OCI-LY3 (cell line): ENCODE measurements at regions not wholly inside any gene's neighbourhood (a gene's known extent, or its start where the extent isn't known, plus 50 kb on each side); places are given as distances from the start of the nearest gene placed in this dataset.

Source experiments
- H2AFZ ChIP-seq: fragments of 200-600, 300-600 bp; shearing (Covaris generic); 2 replicates; pipeline ENCODE4 v1.6.0; 2014; ENCODE audit warnings: antibody characterized with exemption, low read depth, low read length
- H3K27ac ChIP-seq: fragments of 200-600, 300-600 bp; sonication (generic); 2 replicates; pipeline ENCODE4 v1.5.1; 2014; ENCODE audit warnings: mild to moderate bottlenecking, low read length, moderate library complexity, mixed read lengths
- H3K27me3 ChIP-seq: fragments of 200-600, 300-600 bp; sonication (generic); 2 replicates; pipeline ENCODE4 v1.6.1; 2014; ENCODE audit warnings: low read depth, low read length, mixed read lengths
- H3K36me3 ChIP-seq: fragments of 200-600, 300-600 bp; sonication (generic); replicated peaks from 2 replicates; pipeline ENCODE3; 2014; ENCODE audit warnings: low read depth, low read length, mixed read lengths
- H3K4me1 ChIP-seq: fragments of 300-600, 200-600 bp; sonication (generic); 2 replicates; pipeline ENCODE4 v1.6.1; 2014; ENCODE audit warnings: low read length, mixed read lengths
- H3K4me2 ChIP-seq: fragments of 200-600, 300-600 bp; sonication (generic); 2 replicates; pipeline ENCODE4 v1.6.1; 2014; ENCODE audit warnings: low read length, mixed read lengths
- H3K4me3 ChIP-seq: fragments of 300-600, 200-600 bp; sonication (generic); 2 replicates; pipeline ENCODE4 v1.5.1; 2014; ENCODE audit warnings: antibody characterized with exemption, mild to moderate bottlenecking, low read length, moderate library complexity
- H3K79me2 ChIP-seq: fragments of 300-600, 200-600 bp; shearing (Covaris generic); 2 replicates; pipeline ENCODE4 v1.6.1; 2014; ENCODE audit warnings: mild to moderate bottlenecking, low read length, mixed read lengths
- H3K9ac ChIP-seq: fragments of 300-600, 200-600 bp; shearing (Covaris generic); 2 replicates; pipeline ENCODE4 v1.6.0; 2014; ENCODE audit warnings: mild to moderate bottlenecking, low read length, moderate library complexity
- H3K9me3 ChIP-seq: fragments of 200-600, 300-600 bp; shearing (Covaris generic); 2 replicates; pipeline ENCODE4 v1.6.1; 2014; ENCODE audit warnings: low read length, mixed read lengths; ENCODE audit not compliant: insufficient read depth
- H4K20me1 ChIP-seq: fragments of 200-600, 300-600 bp; sonication (generic); 2 replicates; pipeline ENCODE4 v1.6.1; 2016; ENCODE audit warnings: low read length, mixed read lengths; ENCODE audit not compliant: insufficient read depth
- CTCF ChIP-seq: fragments of 200-600, 300-600 bp; sonication (generic); IDR thresholded peaks from 2 replicates; pipeline ENCODE4 v1.5.1; 2014; ENCODE audit warnings: antibody characterized with exemption, low read length, low read depth
- EZH2phosphoT487 ChIP-seq: fragments of 200-600 bp; shearing (Covaris generic); IDR thresholded peaks from 2 replicates; pipeline ENCODE4 v1.6.1; 2018; ENCODE audit warnings: antibody characterized with exemption, mixed run types, low read depth

GRCh38 chr7:91518058-91518457 is 253.8 kb downstream of the FZD1 start:
- H3K9me3 ChIP-seq, result no peaks in the 10 kb centered on the region
- no peak overlapping the region for H3K9ac ChIP-seq
- TF ChIP-seq CTCF, result no peak
- TF ChIP-seq EZH2phosphoT487, result no peak
- H3K4me2 ChIP-seq, result no peak overlapping the region
- no peaks in the 10 kb centered on the region for H3K4me1 ChIP-seq
- H3K4me3 ChIP-seq, result no peak overlapping the region
- H3K79me2 ChIP-seq, result no peaks in the 10 kb centered on the region
- no peak overlapping the region for H3K27ac ChIP-seq
- no peak overlapping the region for H2AFZ ChIP-seq
- no peaks in the 10 kb centered on the region for H3K27me3 ChIP-seq
- no peaks in the 10 kb centered on the region for H4K20me1 ChIP-seq
- no peaks in the 10 kb centered on the region for H3K36me3 ChIP-seq

GRCh38 chr7:91519241-91520158 is 255.3 kb downstream of the FZD1 start:
- Histone ChIP-seq H3K4me3 (no peak overlapping the region), H3K9ac (no peak overlapping the region), H3K9me3 (no peaks in the 10 kb centered on the region), H3K4me2 (no peak overlapping the region), H3K27ac (no peak overlapping the region), H3K4me1 (no peaks in the 10 kb centered on the region), H3K36me3 (no peaks in the 10 kb centered on the region), H3K27me3 (no peaks in the 10 kb centered on the region), H4K20me1 (no peaks in the 10 kb centered on the region), H3K79me2 (no peaks in the 10 kb centered on the region), H2AFZ (no peak overlapping the region)
- TF ChIP-seq EZH2phosphoT487 (no peak), CTCF (no peak)

GRCh38 chr7:91520645-91521044 is 256.4 kb downstream of the FZD1 start:
- H4K20me1 ChIP-seq, result no peaks in the 10 kb centered on the region
- no peak overlapping the region for H3K27ac ChIP-seq
- H3K4me3 ChIP-seq, result no peak overlapping the region
- H3K9ac ChIP-seq, result no peak overlapping the region
- TF ChIP-seq EZH2phosphoT487 (no peak), CTCF (no peak)
- H3K79me2 ChIP-seq, result no peaks in the 10 kb centered on the region
- H3K4me2 ChIP-seq, result no peak overlapping the region
- no peaks in the 10 kb centered on the region for H3K9me3 ChIP-seq
- H3K4me1 ChIP-seq, result no peaks in the 10 kb centered on the region
- no peak overlapping the region for H2AFZ ChIP-seq
- H3K27me3 ChIP-seq, result no peaks in the 10 kb centered on the region
- H3K36me3 ChIP-seq, result no peaks in the 10 kb centered on the region

- H3K9ac ChIP-seq, result no peak overlapping the region
- no peak overlapping the region for H2AFZ ChIP-seq
- no peaks in the 10 kb centered on the region for H3K79me2 ChIP-seq
- H3K27ac ChIP-seq, result no peak overlapping the region
- no peaks in the 10 kb centered on the region for H3K9me3 ChIP-seq
- no peaks in the 10 kb centered on the region for H3K36me3 ChIP-seq
- H3K4me1 ChIP-seq, result no peaks in the 10 kb centered on the region
- H4K20me1 ChIP-seq, result no peaks in the 10 kb centered on the region
- no peak overlapping the region for H3K4me3 ChIP-seq
- no peak overlapping the region for H3K4me2 ChIP-seq
- no peaks in the 10 kb centered on the region for H3K27me3 ChIP-seq
- TF ChIP-seq CTCF (no peak), EZH2phosphoT487 (no peak)
Measured at GRCh38 chr7:91526404-91526803, 262.2 kb downstream of the FZD1 start.
